Fibroblast of lung (primary cell): ENCODE measurements at regions not wholly inside any gene's neighbourhood (a gene's known extent, or its start where the extent isn't known, plus 50 kb on each side); places are given as distances from the start of the nearest gene placed in this dataset.

ENCODE experiments used
- DNase-seq, 2 donors: peaks; one replicate each; pipeline versions ENCODE4 v3.0.0 to v3.0.0-alpha.2; 2010; ENCODE audit warnings: low read depth in 2 of 2
- H2AFZ ChIP-seq: 2 replicates; pipeline ENCODE4 v1.5.1; 2012; ENCODE audit warnings: low read length, control low read depth, inconsistent platforms
- H3K27ac ChIP-seq: 2 replicates; pipeline ENCODE4 v1.5.1; 2011; ENCODE audit warnings: low read length, control low read depth; ENCODE audit not compliant: insufficient read depth
- H3K27me3 ChIP-seq: 2 replicates; pipeline ENCODE4 v1.5.1; 2011; ENCODE audit warnings: mild to moderate bottlenecking, low read length; ENCODE audit not compliant: control insufficient read depth, insufficient read depth
- H3K36me3 ChIP-seq: 2 replicates; pipeline ENCODE4 v1.5.1; 2011; ENCODE audit warnings: low read length; ENCODE audit not compliant: control insufficient read depth, insufficient read depth
- H3K4me1 ChIP-seq: 2 replicates; pipeline ENCODE4 v1.5.1; 2011; ENCODE audit warnings: low read length; ENCODE audit not compliant: control insufficient read depth, insufficient read depth; ENCODE audit errors: extremely low read depth
- H3K4me2 ChIP-seq: 2 replicates; pipeline ENCODE4 v1.5.1; 2011; ENCODE audit warnings: low read length, control low read depth; ENCODE audit not compliant: insufficient read depth; ENCODE audit errors: extremely low read depth
- H3K4me3 ChIP-seq, 4 experiments: fragments of 200-600 bp in 1 of 4; sonication (generic) in 1 of 4; replicated peaks in 1 of 4; 2 replicates each; pipeline ENCODE4 v1.5.1; 2011 to 2016; ENCODE audit warnings: low read length in 4 of 4, low read depth in 3 of 4, mild to moderate bottlenecking in 3 of 4, control low read depth in 2 of 4, inconsistent platforms in 1 of 4, mixed read lengths in 1 of 4; ENCODE audit not compliant: insufficient read depth in 1 of 4; ENCODE audit errors: control extremely low read depth in 1 of 4
- H3K79me2 ChIP-seq: 2 replicates; pipeline ENCODE4 v1.5.1; 2012; ENCODE audit warnings: mild to moderate bottlenecking, low read length, inconsistent platforms; ENCODE audit not compliant: control insufficient read depth, insufficient read depth
- H3K9ac ChIP-seq: 2 replicates; pipeline ENCODE4 v1.5.1; 2011; ENCODE audit warnings: mild to moderate bottlenecking, low read length, control low read depth; ENCODE audit not compliant: insufficient read depth
- H3K9me3 ChIP-seq: 2 replicates; pipeline ENCODE4 v1.5.1; 2012; ENCODE audit warnings: low read depth, low read length; ENCODE audit not compliant: control insufficient read depth, insufficient read depth
- H4K20me1 ChIP-seq: 2 replicates; pipeline ENCODE4 v1.5.1; 2011; ENCODE audit warnings: low read length; ENCODE audit not compliant: control insufficient read depth, insufficient read depth; ENCODE audit errors: extremely low read depth
- CTCF ChIP-seq, 2 donors: IDR thresholded peaks in 1 of 2; conservative IDR thresholded peaks in 1 of 2; 1 replicate in 1 of 2; 2 replicates in 1 of 2; pipeline ENCODE4 v1.5.1; 2011 to 2012; ENCODE audit warnings: low read length in 2 of 2, control low read depth in 1 of 2, inconsistent platforms in 1 of 2, low read depth in 1 of 2, mild to moderate bottlenecking in 1 of 2
- EZH2 ChIP-seq: IDR thresholded peaks from 2 replicates; pipeline ENCODE4 v1.5.1; 2012; ENCODE audit warnings: low read length, control low read depth, mild to moderate bottlenecking; ENCODE audit errors: missing control alignments

- Histone ChIP-seq H4K20me1 (no peaks in the 10 kb centered on the region), H3K79me2 (no peaks in the 10 kb centered on the region), H3K9ac (no peak overlapping the region), H3K4me3 (no peak overlapping the region), H3K4me2 (no peak overlapping the region), H3K27me3 (no peaks in the 10 kb centered on the region), H3K36me3 (no peaks in the 10 kb centered on the region), H3K27ac (no peak overlapping the region), H3K4me1 (no peaks in the 10 kb centered on the region), H3K9me3 (no peaks in the 10 kb centered on the region), H2AFZ (no peak overlapping the region)
- no peak for TF ChIP-seq CTCF (conservative IDR thresholded peaks at IDR 0.05 in 1 of 2, IDR thresholded peaks at IDR 0.05 in 1 of 2; ENCODE audit: low read depth in 1 of 2, low read length in 2 of 2)
- TF ChIP-seq EZH2: no peak
- peak in 1 of 2 donors; percentile 12 for DNase-seq
Observed at GRCh38 chr11:91209306-91209705, 986.5 kb upstream of the CHORDC1 start.

- no peak overlapping the region for H2AFZ ChIP-seq
- no peak overlapping the region for H3K27ac ChIP-seq
Observed at GRCh38 chr11:91199866-91200265, 977.0 kb upstream of the CHORDC1 start.

GRCh38 chr11:91194546-91194945 is 971.7 kb upstream of the CHORDC1 start:
- no peak for DNase-seq
- no peak overlapping the region for H3K27ac ChIP-seq
- no peak overlapping the region for H3K9ac ChIP-seq
- no peaks in the 10 kb centered on the region for H3K79me2 ChIP-seq
- no peaks in the 10 kb centered on the region for H3K9me3 ChIP-seq
- H2AFZ ChIP-seq: no peak overlapping the region
- H3K36me3 ChIP-seq: no peaks in the 10 kb centered on the region
- H3K27me3 ChIP-seq: no peaks in the 10 kb centered on the region
- no peak overlapping the region for H3K4me2 ChIP-seq
- no peak overlapping the region for H3K4me3 ChIP-seq
- TF ChIP-seq CTCF (conservative IDR thresholded peaks at IDR 0.05 in 1 of 2, IDR thresholded peaks at IDR 0.05 in 1 of 2; ENCODE audit: low read depth in 1 of 2, low read length in 2 of 2) (no peak), EZH2 (no peak)
- H3K4me1 ChIP-seq: no peaks in the 10 kb centered on the region
- H4K20me1 ChIP-seq: no peaks in the 10 kb centered on the region

More at GRCh38 chr11:91199866-91200265, 977.0 kb upstream of the CHORDC1 start:
- Histone ChIP-seq H4K20me1 (no peaks in the 10 kb centered on the region), H3K9ac (no peak overlapping the region), H3K4me3 (no peak overlapping the region), H3K79me2 (no peaks in the 10 kb centered on the region), H3K4me2 (no peak overlapping the region), H3K36me3 (no peaks in the 10 kb centered on the region), H3K9me3 (no peaks in the 10 kb centered on the region), H3K27me3 (no peaks in the 10 kb centered on the region), H3K4me1 (no peaks in the 10 kb centered on the region)
- peak; percentile 12 to 17 for DNase-seq
- no peak for TF ChIP-seq CTCF (conservative IDR thresholded peaks at IDR 0.05 in 1 of 2, IDR thresholded peaks at IDR 0.05 in 1 of 2; ENCODE audit: low read depth in 1 of 2, low read length in 2 of 2)
- TF ChIP-seq EZH2: no peak
